Activated T-helper 9 cell treated with anti-CD3 and anti-CD28 coated beads, Interleukin-2, amount 50 U/mL, for 16 hours (primary cell): ENCODE measurements at regions not wholly inside any gene's neighbourhood (a gene's known extent, or its start where the extent isn't known, plus 50 kb on each side); places are given as distances from the start of the nearest gene placed in this dataset.
A peak's percentile ranks its signal among the peaks of the same experiment; 100 is the strongest.

Experiments
- DNase-seq: peaks from one replicate; pipeline ENCODE4 v3.0.0-alpha.2; 2020; ENCODE audit warnings: low read depth

- DNase-seq, result no peak
These were observed 469.6 kb downstream of the NPHP4 start for GRCh38 chr1:5522531-5523145.

- no peak for DNase-seq
These were observed 472.7 kb downstream of the NPHP4 start for GRCh38 chr1:5519366-5520135.

GRCh38 chr1:5516756-5517155, 475.5 kb downstream of the NPHP4 start:
- DNase-seq, result no peak

GRCh38 chr1:5515501-5515900, 476.7 kb downstream of the NPHP4 start:
- DNase-seq, result no peak

- DNase-seq, result peak; percentile 52
These were observed 477.6 kb downstream of the NPHP4 start for GRCh38 chr1:5514527-5515183.

GRCh38 chr1:5513846-5514526, 478.2 kb downstream of the NPHP4 start:
- no peak for DNase-seq

GRCh38 chr1:5513179-5513578, 479.0 kb downstream of the NPHP4 start:
- no peak for DNase-seq

- DNase-seq, result no peak
These were observed 480.7 kb downstream of the NPHP4 start for GRCh38 chr1:5511381-5512097.

GRCh38 chr1:5509664-5510452, 482.4 kb downstream of the NPHP4 start:
- peak; percentile 57 for DNase-seq

- no peak for DNase-seq
These were observed 483.4 kb downstream of the NPHP4 start for GRCh38 chr1:5508669-5509330.

- no peak for DNase-seq
These were observed 484.9 kb downstream of the NPHP4 start for GRCh38 chr1:5507340-5507739.

- DNase-seq, result no peak
These were observed 485.6 kb downstream of the NPHP4 start for GRCh38 chr1:5506634-5507033.

GRCh38 chr1:5505944-5506343, 486.3 kb downstream of the NPHP4 start:
- no peak for DNase-seq

- no peak for DNase-seq
These were observed 487.9 kb downstream of the NPHP4 start for GRCh38 chr1:5504364-5504740.

GRCh38 chr1:5503556-5504363, 488.5 kb downstream of the NPHP4 start:
- no peak for DNase-seq

- DNase-seq, result no peak
These were observed 489.7 kb downstream of the NPHP4 start for GRCh38 chr1:5502311-5503194.

- no peak for DNase-seq
These were observed 490.9 kb downstream of the NPHP4 start for GRCh38 chr1:5501206-5501930.

GRCh38 chr1:5500541-5500940, 491.7 kb downstream of the NPHP4 start:
- no peak for DNase-seq
